SK-N-SH (cell line): ENCODE measurements at regions not wholly inside any gene's neighbourhood (a gene's known extent, or its start where the extent isn't known, plus 50 kb on each side); places are given as distances from the start of the nearest gene placed in this dataset.

Experiments used
- CTCF ChIA-PET: fragments of 300-600, 350-600 bp; formaldehyde crosslinking; extraction: SDS; loops from one replicate; lab custom pipeline; 2021; lab: Yijun Ruan, JAX
- POLR2A ChIA-PET: fragments of 350-600 bp; sonication (Branson Sonifier 250); formaldehyde crosslinking; extraction: SDS; loops from one replicate; lab custom pipeline; 2020; ENCODE audit warnings: antibody characterized with exemption, inconsistent platforms; lab: Yijun Ruan, JAX
- DNase-seq: peaks from one replicate; pipeline ENCODE4 v3.0.0; 2012
- H2AFZ ChIP-seq: fragments of 200-600 bp; sonication (generic); 2 replicates; pipeline ENCODE4 v1.8.1; 2016; ENCODE audit warnings: antibody characterized with exemption, mild to moderate bottlenecking, low read depth
- H3F3A ChIP-seq: fragments of 200-600 bp; sonication (generic); replicated peaks from 2 replicates; pipeline ENCODE3; 2016; ENCODE audit warnings: antibody characterized with exemption, mild to moderate bottlenecking; ENCODE audit not compliant: insufficient read depth
- H3K27ac ChIP-seq, 2 experiments: fragments of 200-500 bp in 1 of 2; fragments of 200-600 bp in 1 of 2; sonication (Bioruptor generic) in 1 of 2; sonication (generic), shearing (Covaris generic) in 1 of 2; 2 replicates each; pipeline versions ENCODE4 v1.5.1 to v1.6.1; 2014 to 2016; ENCODE audit warnings: low read depth in 2 of 2, inconsistent platforms in 1 of 2, low read length in 1 of 2, mild to moderate bottlenecking in 1 of 2, mixed read lengths in 1 of 2
- H3K27me3 ChIP-seq: fragments of 200-600 bp; sonication (generic), shearing (Covaris generic); 2 replicates; pipeline ENCODE4 v1.6.1; 2016; ENCODE audit warnings: mixed run types; ENCODE audit not compliant: insufficient read depth
- H3K36me3 ChIP-seq, 2 experiments: fragments of 200-500 bp in 1 of 2; fragments of 200-600 bp in 1 of 2; sonication (Bioruptor generic) in 1 of 2; sonication (generic) in 1 of 2; replicated peaks in 1 of 2; 2 replicates each; pipeline versions ENCODE3 to v1.5.1; 2014 to 2016; ENCODE audit warnings: low read length in 1 of 2, mild to moderate bottlenecking in 1 of 2; ENCODE audit not compliant: insufficient read depth in 2 of 2, control insufficient read depth in 1 of 2
- H3K4me1 ChIP-seq, 2 experiments: fragments of 200-500 bp in 1 of 2; fragments of 200-600 bp in 1 of 2; sonication (Bioruptor generic) in 1 of 2; sonication (generic), shearing (Covaris generic) in 1 of 2; 2 replicates each; pipeline versions ENCODE4 v1.5.1 to v1.6.1; 2014 to 2016; ENCODE audit warnings: low read depth in 1 of 2, low read length in 1 of 2, mixed run types in 1 of 2; ENCODE audit not compliant: insufficient read depth in 2 of 2, control insufficient read depth in 1 of 2
- H3K4me2 ChIP-seq: fragments of 200-600 bp; sonication (generic), shearing (Covaris generic); 2 replicates; pipeline ENCODE4 v1.6.1; 2017; ENCODE audit warnings: mixed run types
- H3K4me3 ChIP-seq, 2 experiments: fragments of 200-500 bp in 1 of 2; fragments of 200-600 bp in 1 of 2; sonication (Bioruptor generic) in 1 of 2; sonication (generic), shearing (Covaris generic) in 1 of 2; 2 replicates each; pipeline versions ENCODE4 v1.5.1 to v1.8.1; 2014 to 2016; ENCODE audit warnings: low read depth in 2 of 2, inconsistent platforms in 1 of 2, low read length in 1 of 2, mild to moderate bottlenecking in 1 of 2, mixed read lengths in 1 of 2, moderate library complexity in 1 of 2
- H3K79me2 ChIP-seq: fragments of 200-600 bp; sonication (generic); 2 replicates; pipeline ENCODE4 v1.8.1; 2017; ENCODE audit warnings: mild to moderate bottlenecking; ENCODE audit not compliant: insufficient read depth
- H3K9ac ChIP-seq: fragments of 200-600 bp; sonication (generic); 2 replicates; pipeline ENCODE4 v1.6.1; 2017; ENCODE audit warnings: mixed run types
- H3K9me2 ChIP-seq: fragments of 200-600 bp; sonication (generic); 2 replicates; pipeline ENCODE4 v1.6.1; 2017; ENCODE audit warnings: mixed run types
- H3K9me3 ChIP-seq: fragments of 200-600 bp; sonication (generic); 2 replicates; pipeline ENCODE4 v1.6.1; 2017; ENCODE audit warnings: mixed run types, mild to moderate bottlenecking, moderate library complexity
- H4K20me1 ChIP-seq: fragments of 200-600 bp; sonication (generic); 2 replicates; pipeline ENCODE4 v1.6.1; 2017; ENCODE audit warnings: mild to moderate bottlenecking, mixed run types; ENCODE audit not compliant: insufficient read depth
- CTCF ChIP-seq: fragments of 200-600 bp; sonication (generic); IDR thresholded peaks from 2 replicates; pipeline ENCODE4 v1.6.1; 2017; ENCODE audit warnings: antibody characterized with exemption, mild to moderate bottlenecking, moderate library complexity
- FOSL2 ChIP-seq: IDR thresholded peaks from 2 replicates; pipeline ENCODE4 v1.4.0; 2012; ENCODE audit warnings: low read depth, mild to moderate bottlenecking, moderate library complexity, borderline replicate concordance
- FOXJ3 ChIP-seq: sonication (generic); formaldehyde crosslinking; IDR thresholded peaks from 2 replicates; pipeline ENCODE4 v1.5.1; 2020; ENCODE audit warnings: mild to moderate bottlenecking, missing genetic modification reagents
- FOXM1 ChIP-seq: IDR thresholded peaks from 2 replicates; pipeline ENCODE4 v1.4.0; 2012; ENCODE audit warnings: low read depth, mild to moderate bottlenecking
- GABPA ChIP-seq: IDR thresholded peaks from 2 replicates; pipeline ENCODE4 v1.4.0; 2012; ENCODE audit warnings: low read depth, mild to moderate bottlenecking
- JUND ChIP-seq: IDR thresholded peaks from 2 replicates; pipeline ENCODE4 v1.4.0; 2012
- MAX ChIP-seq: IDR thresholded peaks from 2 replicates; pipeline ENCODE4 v1.4.0; 2012; ENCODE audit warnings: low read depth
- MXI1 ChIP-seq: IDR thresholded peaks from 2 replicates; pipeline ENCODE4 v1.6.1; 2012; ENCODE audit warnings: mild to moderate bottlenecking, low read depth, low read length, improper control_type of control experiment
- NRF1 ChIP-seq: IDR thresholded peaks from 2 replicates; pipeline ENCODE4 v1.6.1; 2012; ENCODE audit warnings: low read depth, mild to moderate bottlenecking, low read length
- RAD21 ChIP-seq: IDR thresholded peaks from 2 replicates; pipeline ENCODE4 v1.6.1; 2012; ENCODE audit warnings: mild to moderate bottlenecking, low read length
- RCOR1 ChIP-seq: fragments of 150-350 bp; IDR thresholded peaks from 2 replicates; pipeline ENCODE4 v1.6.1; 2017; ENCODE audit warnings: antibody characterized with exemption, low read length
- RFX5 ChIP-seq: IDR thresholded peaks from 2 replicates; pipeline ENCODE4 v1.6.1; 2012; ENCODE audit warnings: mild to moderate bottlenecking, improper control_type of control experiment, low read length
- RXRA ChIP-seq: IDR thresholded peaks from 2 replicates; pipeline ENCODE4 v1.4.0; 2012; ENCODE audit warnings: low read depth, mild to moderate bottlenecking, borderline replicate concordance
- SIN3A ChIP-seq: IDR thresholded peaks from 2 replicates; pipeline ENCODE4 v1.6.1; 2012; ENCODE audit warnings: low read depth, mild to moderate bottlenecking, low read length, moderate library complexity, borderline replicate concordance
- SMC3 ChIP-seq: IDR thresholded peaks from 2 replicates; pipeline ENCODE4 v1.6.1; 2012; ENCODE audit warnings: low read depth, low read length, improper control_type of control experiment
- TAF1 ChIP-seq: IDR thresholded peaks from 2 replicates; pipeline ENCODE4 v1.6.1; 2012; ENCODE audit warnings: low read depth, mild to moderate bottlenecking, low read length, moderate library complexity, borderline replicate concordance
- TCF12 ChIP-seq: IDR thresholded peaks from 2 replicates; pipeline ENCODE4 v1.4.0; 2012
- TEAD4 ChIP-seq: IDR thresholded peaks from 2 replicates; pipeline ENCODE4 v1.4.0; 2012; ENCODE audit warnings: mild to moderate bottlenecking, borderline replicate concordance; ENCODE audit not compliant: insufficient read depth
- WGBS: methylation state at CpG from one replicate; pipeline ENCODE4 v1.1.6; 2017; ENCODE audit warnings: low lambda C conversion rate; 5-methylcytosine and 5-hydroxymethylcytosine counted together
- TF ChIP-seq, protein P1 (sequence below): fragments of 150-350 bp; IDR thresholded peaks from 2 replicates; pipeline ENCODE4 v1.6.1; 2017; ENCODE audit warnings: antibody characterized with exemption, low read length, low read depth, borderline replicate concordance

- no peak for TF ChIP-seq TAF1
- TF ChIP-seq CTCF: no peak
- no peak for TF ChIP-seq TCF12
- TF ChIP-seq, all 33 proteins: peak for 0
Measured at GRCh38 chr1:67919274-67920072, 86.2 kb upstream of the GNG12 start (continued).

DNA sequence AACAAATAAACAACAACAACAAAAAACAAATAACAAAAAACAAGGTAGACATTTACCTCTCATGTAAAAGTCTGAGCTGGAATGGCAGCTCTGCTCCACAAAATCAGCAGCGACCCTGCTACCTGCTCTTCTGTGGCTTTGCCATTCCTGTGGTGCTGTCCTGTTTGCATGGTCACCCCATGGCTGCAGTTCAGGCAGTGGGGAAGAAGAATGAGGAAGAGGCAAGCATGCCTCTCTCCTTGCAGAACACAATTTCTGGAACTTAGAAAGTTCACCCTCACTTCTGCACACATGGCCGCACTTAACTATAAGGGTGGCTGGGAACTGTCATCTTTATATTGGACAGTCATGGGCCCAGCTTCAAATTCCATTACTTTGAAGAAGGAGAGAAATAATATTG, 84.8 kb upstream of the GNG12 start:
- H3K36me3 ChIP-seq: no peaks in the 10 kb centered on the region
- H3K79me2 ChIP-seq: no peaks in the 10 kb centered on the region
- H3K4me1 ChIP-seq: peaks cover 0 to 2% of the 10 kb centered on the region in 2 experiments; a peak in 1 of 4 replicates
- POLR2A ChIA-PET: no interaction called here
- no peaks in the 10 kb centered on the region for H3F3A ChIP-seq
- H3K9me2 ChIP-seq: no peaks in the 10 kb centered on the region
- H3K27ac ChIP-seq: no peak overlapping the region
- DNase-seq: no peak
- H4K20me1 ChIP-seq: no peaks in the 10 kb centered on the region
- TF ChIP-seq FOSL2 (no peak), TEAD4 (no peak), NRF1 (no peak), TCF12 (no peak), MXI1 (no peak), RAD21 (no peak), RXRA (no peak), JUND (no peak), GABPA (no peak), RCOR1 (no peak), TAF1 (no peak), FOXM1 (no peak), SIN3A (no peak), RFX5 (no peak), MAX (no peak), SMC3 (no peak), FOXJ3 (CRISPR knock-in tag) (no peak)
- TF ChIP-seq, protein P1, sequence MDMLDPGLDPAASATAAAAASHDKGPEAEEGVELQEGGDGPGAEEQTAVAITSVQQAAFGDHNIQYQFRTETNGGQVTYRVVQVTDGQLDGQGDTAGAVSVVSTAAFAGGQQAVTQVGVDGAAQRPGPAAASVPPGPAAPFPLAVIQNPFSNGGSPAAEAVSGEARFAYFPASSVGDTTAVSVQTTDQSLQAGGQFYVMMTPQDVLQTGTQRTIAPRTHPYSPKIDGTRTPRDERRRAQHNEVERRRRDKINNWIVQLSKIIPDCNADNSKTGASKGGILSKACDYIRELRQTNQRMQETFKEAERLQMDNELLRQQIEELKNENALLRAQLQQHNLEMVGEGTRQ: no peak
- no peaks in the 10 kb centered on the region for H3K9me3 ChIP-seq
- H3K4me2 ChIP-seq: no peak overlapping the region
- no peak overlapping the region for H3K4me3 ChIP-seq
- no peak overlapping the region for H3K9ac ChIP-seq
- H3K27me3 ChIP-seq: no peaks in the 10 kb centered on the region
- no peak overlapping the region for H2AFZ ChIP-seq
- 97% methylated on average over 2 of the region's 2 CpGs for WGBS
- CTCF ChIA-PET: interaction anchor here (1.5 kb wide), 1 partner anchor 17 kb away, joined by 5 read pairs; no protein-coding TSS in a partner anchor
